Calu3 (cell line): ENCODE measurements at regions not wholly inside any gene's neighbourhood (a gene's known extent, or its start where the extent isn't known, plus 50 kb on each side); places are given as distances from the start of the nearest gene placed in this dataset.

ENCODE experiments used
- BruUV-seq: library from RNA; stranded (reverse); fragments of 400-500 nt; replicated peaks from 2 replicates; lab custom pipeline; 2021; lab: Mats Ljungman, UMichigan
- CTCF ChIA-PET: fragments of 300-600 bp; sonication (Branson Sonifier 250); formaldehyde crosslinking; loops from one replicate; lab custom pipeline; 2022; ENCODE audit warnings: antibody characterized with exemption; lab: Charles Lee
- DNase-seq: peaks from one replicate; pipeline ENCODE4 v3.0.0; 2022
- H3K27ac Mint-ChIP-seq: one replicate; pipeline ENCODE4 v1.8.0; 2022; ENCODE audit warnings: mixed read lengths; ENCODE audit not compliant: unreplicated experiment
- H3K27me3 Mint-ChIP-seq: one replicate; pipeline ENCODE4 v1.8.0; 2022; ENCODE audit warnings: mixed read lengths; ENCODE audit not compliant: unreplicated experiment
- H3K36me3 Mint-ChIP-seq: one replicate; pipeline ENCODE4 v1.8.0; 2022; ENCODE audit warnings: mild to moderate bottlenecking, moderate library complexity, mixed read lengths; ENCODE audit not compliant: insufficient read depth, unreplicated experiment
- H3K4me1 Mint-ChIP-seq: one replicate; pipeline ENCODE4 v1.8.0; 2022; ENCODE audit warnings: mild to moderate bottlenecking, low read depth, mixed read lengths; ENCODE audit not compliant: unreplicated experiment
- H3K4me3 Mint-ChIP-seq: one replicate; pipeline ENCODE4 v1.8.0; 2022; ENCODE audit warnings: mild to moderate bottlenecking, low read depth, moderate library complexity, mixed read lengths; ENCODE audit not compliant: unreplicated experiment
- H3K9me3 Mint-ChIP-seq: one replicate; pipeline ENCODE4 v1.8.0; 2022; ENCODE audit warnings: low read depth, mixed read lengths; ENCODE audit not compliant: unreplicated experiment
- intact Hi-C: fragments of 100-400 bp; cut with micrococcal nuclease; formaldehyde crosslinking; loops from one replicate; pipeline ENCODE4 v1.10.0; 2022; ENCODE audit not compliant: unreplicated experiment
- TF ChIP-seq, protein P1 (sequence below): fragments of 200-600 bp; IDR thresholded peaks from one replicate; pipeline ENCODE4 v1.8.0; 2022; ENCODE audit warnings: antibody characterized with exemption; ENCODE audit not compliant: unreplicated experiment

DNA sequence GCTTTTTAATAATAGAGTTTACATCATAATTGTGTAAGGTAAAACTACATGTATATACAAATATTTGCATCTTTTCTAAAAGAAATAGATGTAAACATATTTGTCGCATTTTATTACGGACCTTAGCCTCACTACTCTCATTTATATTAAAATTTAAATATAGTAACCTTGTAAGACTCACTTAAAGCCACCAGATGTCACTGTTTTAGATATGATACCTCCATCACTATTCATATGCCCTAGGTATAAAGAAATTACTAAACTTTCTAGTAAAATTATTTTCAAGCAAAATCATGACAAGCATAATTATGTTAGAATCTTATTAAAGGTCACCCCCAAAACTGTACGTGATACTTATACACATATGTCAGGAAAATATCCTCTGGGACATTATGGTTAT lies 674.3 kb upstream of the REG3G start:
- H3K36me3 Mint-ChIP-seq: no peaks in the 10 kb centered on the region
- H3K4me1 Mint-ChIP-seq: no peaks in the 10 kb centered on the region
- TF ChIP-seq, protein P1, sequence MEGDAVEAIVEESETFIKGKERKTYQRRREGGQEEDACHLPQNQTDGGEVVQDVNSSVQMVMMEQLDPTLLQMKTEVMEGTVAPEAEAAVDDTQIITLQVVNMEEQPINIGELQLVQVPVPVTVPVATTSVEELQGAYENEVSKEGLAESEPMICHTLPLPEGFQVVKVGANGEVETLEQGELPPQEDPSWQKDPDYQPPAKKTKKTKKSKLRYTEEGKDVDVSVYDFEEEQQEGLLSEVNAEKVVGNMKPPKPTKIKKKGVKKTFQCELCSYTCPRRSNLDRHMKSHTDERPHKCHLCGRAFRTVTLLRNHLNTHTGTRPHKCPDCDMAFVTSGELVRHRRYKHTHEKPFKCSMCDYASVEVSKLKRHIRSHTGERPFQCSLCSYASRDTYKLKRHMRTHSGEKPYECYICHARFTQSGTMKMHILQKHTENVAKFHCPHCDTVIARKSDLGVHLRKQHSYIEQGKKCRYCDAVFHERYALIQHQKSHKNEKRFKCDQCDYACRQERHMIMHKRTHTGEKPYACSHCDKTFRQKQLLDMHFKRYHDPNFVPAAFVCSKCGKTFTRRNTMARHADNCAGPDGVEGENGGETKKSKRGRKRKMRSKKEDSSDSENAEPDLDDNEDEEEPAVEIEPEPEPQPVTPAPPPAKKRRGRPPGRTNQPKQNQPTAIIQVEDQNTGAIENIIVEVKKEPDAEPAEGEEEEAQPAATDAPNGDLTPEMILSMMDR: no peak
- H3K27me3 Mint-ChIP-seq: no peaks in the 10 kb centered on the region
- no peak overlapping the region for H3K27ac Mint-ChIP-seq
- CTCF ChIA-PET: interaction anchor here (0.6 kb wide), 1 partner anchor 198 kb away, joined by 3 read pairs; no protein-coding TSS in a partner anchor
- peaks cover 7% of the 10 kb centered on the region for H3K9me3 Mint-ChIP-seq
- H3K4me3 Mint-ChIP-seq: no peak overlapping the region
- DNase-seq: no peak
- intact Hi-C loops: no loop called here
- no TSS peak for BruUV-seq

DNA sequence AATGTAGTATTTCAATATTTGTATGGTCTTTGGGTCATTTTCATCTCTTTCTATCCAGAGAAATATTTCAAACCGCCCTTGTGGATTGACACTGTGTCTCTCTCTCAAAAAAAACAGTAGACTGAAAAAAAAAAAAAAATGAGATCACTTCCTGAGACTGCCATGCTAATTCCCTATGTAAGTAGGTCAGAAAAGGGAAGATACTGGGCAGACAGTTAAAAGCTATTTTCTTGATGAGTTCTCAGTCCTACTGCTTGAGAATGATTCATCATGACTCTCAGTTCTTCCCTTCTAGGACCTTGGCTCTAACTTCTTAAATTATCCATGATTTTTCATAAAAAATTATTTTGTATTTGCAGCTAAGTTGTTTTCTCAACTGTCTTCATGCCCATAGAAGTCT lies 672.3 kb upstream of the REG3G start:
- intact Hi-C loops: no loop called here
- DNase-seq: no peak
- TF ChIP-seq, protein P1: no peak
- no peaks in the 10 kb centered on the region for H3K4me1 Mint-ChIP-seq
- no peak overlapping the region for H3K4me3 Mint-ChIP-seq
- no peaks in the 10 kb centered on the region for H3K27me3 Mint-ChIP-seq
- CTCF ChIA-PET: no interaction called here
- H3K36me3 Mint-ChIP-seq: no peaks in the 10 kb centered on the region
- no TSS peak for BruUV-seq
- no peak overlapping the region for H3K27ac Mint-ChIP-seq
- peaks cover 12% of the 10 kb centered on the region for H3K9me3 Mint-ChIP-seq

DNA sequence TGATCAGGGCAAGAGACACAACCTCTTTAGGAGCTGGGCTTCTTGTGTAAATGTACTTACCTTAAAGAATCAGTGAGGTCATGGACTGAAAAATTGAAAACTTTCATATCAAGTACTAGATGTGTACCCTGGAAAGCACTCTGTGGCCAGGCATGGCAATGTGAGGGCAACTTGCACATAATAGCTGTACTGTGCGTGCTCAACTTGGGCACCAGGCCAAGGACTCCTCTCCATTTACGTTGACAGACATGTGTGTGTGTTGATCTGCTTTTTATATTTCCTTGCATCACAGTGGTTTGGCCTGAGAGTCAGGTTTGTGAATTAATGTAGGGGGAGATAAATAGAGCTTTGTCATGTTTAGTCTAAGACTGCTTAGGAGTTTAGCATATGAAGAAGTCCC lies 669.5 kb upstream of the REG3G start:
- H3K27me3 Mint-ChIP-seq: no peaks in the 10 kb centered on the region
- H3K4me1 Mint-ChIP-seq: no peaks in the 10 kb centered on the region

DNA sequence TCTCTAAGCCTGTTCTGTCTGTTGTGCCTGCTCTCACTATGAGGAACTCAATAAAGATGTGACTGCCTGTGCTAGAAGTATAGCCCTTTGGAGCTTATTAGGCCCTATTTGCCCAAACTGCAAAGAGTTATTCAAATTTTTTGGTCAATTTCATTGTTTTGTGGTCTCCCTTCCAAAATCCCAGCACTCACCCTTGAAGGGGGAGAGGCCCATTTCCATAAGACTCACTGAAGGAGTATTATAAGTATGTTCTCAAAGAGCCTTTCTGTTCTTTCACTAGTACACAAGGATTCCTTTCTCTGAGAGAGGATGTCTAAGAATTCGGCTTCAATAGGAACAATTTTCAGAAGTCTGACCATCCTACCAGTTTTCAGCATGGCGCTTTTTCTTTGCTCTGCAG lies 641.9 kb upstream of the REG3G start:
- Mint-ChIP-seq H3K27me3 (no peaks in the 10 kb centered on the region), H3K4me3 (no peak overlapping the region), H3K9me3 (peaks cover 6% of the 10 kb centered on the region), H3K27ac (no peak overlapping the region), H3K4me1 (no peaks in the 10 kb centered on the region), H3K36me3 (no peaks in the 10 kb centered on the region)
- intact Hi-C loops: no loop called here
- DNase-seq: no peak
- no TSS peak for BruUV-seq
- CTCF ChIA-PET: no interaction called here
- TF ChIP-seq, protein P1: no peak

More for the DNA sequence above, 669.5 kb upstream of the REG3G start:
- Mint-ChIP-seq H3K4me3 (no peak overlapping the region), H3K9me3 (peaks cover 15% of the 10 kb centered on the region), H3K27ac (no peak overlapping the region), H3K36me3 (no peaks in the 10 kb centered on the region)
- no TSS peak for BruUV-seq
- DNase-seq: no peak
- CTCF ChIA-PET: no interaction called here
- TF ChIP-seq, protein P1: no peak
- intact Hi-C loops: no loop called here

DNA sequence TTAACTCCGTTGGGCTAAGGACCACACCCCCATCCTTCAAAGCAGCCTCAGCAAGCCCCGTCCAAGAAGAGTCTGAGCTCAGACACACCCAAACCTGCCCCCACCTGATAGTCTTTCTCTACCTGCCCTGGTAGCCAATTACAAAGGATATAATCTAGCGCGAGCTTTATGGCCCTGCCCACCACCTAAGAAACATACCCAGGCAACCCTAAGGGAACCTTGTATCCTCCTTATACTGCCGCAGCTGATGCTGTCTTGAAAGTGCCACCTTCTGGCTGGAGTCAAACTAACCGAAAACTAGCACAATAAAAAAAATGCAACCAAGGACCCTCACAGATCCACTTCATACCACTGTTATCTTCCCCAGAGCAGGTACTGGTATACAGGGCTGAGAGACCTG lies 628.3 kb upstream of the REG3G start:
- no TSS peak for BruUV-seq
- Mint-ChIP-seq H3K4me1 (no peaks in the 10 kb centered on the region), H3K36me3 (no peaks in the 10 kb centered on the region), H3K4me3 (no peak overlapping the region), H3K27me3 (no peaks in the 10 kb centered on the region), H3K9me3 (peaks cover 16% of the 10 kb centered on the region), H3K27ac (no peak overlapping the region)
- intact Hi-C loops: no loop called here
- TF ChIP-seq, protein P1: no peak
- DNase-seq: no peak
- CTCF ChIA-PET: no interaction called here
